ENCODE measurements at regions not wholly inside any gene's neighbourhood (a gene's known extent, or its start where the extent isn't known, plus 50 kb on each side); places are given as distances from the start of the nearest gene placed in this dataset.
A peak's percentile ranks its signal among the peaks of the same experiment; 100 is the strongest.

DNA sequence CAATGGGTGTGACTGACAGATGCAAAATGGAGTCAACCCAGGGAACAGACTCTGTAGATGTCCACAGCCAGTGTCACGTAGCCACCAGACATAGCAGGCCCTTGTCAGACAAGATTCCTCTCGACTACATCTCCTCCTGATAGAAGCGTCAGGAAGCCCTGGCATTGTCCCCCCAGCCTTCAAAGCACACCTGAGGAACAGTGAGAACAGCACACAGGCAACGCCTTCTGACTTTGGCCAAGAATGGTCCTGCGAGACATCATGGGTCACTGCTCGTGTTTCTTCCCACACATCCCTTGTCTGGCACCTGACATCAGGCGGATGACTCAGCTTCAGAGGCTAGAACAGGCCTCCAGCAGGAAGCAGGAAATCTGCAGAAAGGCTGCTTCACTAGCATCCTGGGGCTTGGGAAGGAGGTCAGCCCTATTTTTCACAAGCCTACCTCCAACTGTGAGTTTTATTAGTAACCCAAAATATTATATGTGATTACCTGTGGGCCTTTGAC lies 52.8 kb upstream of the GPR26 start:
- peak; percentile 80 for DNase-seq (ENCODE audit: extremely low spot score)
- Histone ChIP-seq H3K36me3 (no peaks in the 10 kb centered on the region), H3K4me1 (no peaks in the 10 kb centered on the region), H3K4me3 (no peak overlapping the region), H3K27ac (replicated peaks in 1 of 4) (no peak overlapping the region), H3K27me3 (peaks cover 0 to 24% (median 0%) of the 10 kb centered on the region in 4 donors), H3K9me3 (no peaks in the 10 kb centered on the region)
- 75% methylated on average over 7 of the region's 7 CpGs for WGBS
- TF ChIP-seq CTCF (IDR thresholded peaks at IDR 0.05): no peak
- TF ChIP-seq EP300 (IDR thresholded peaks at IDR 0.05): no peak
- no peak for TF ChIP-seq POLR2AphosphoS5 (IDR thresholded peaks at IDR 0.05)
- no peak for TF ChIP-seq POLR2A (IDR thresholded peaks at IDR 0.05; ENCODE audit: low read depth)
- intact Hi-C loops (cut with DNase I): no loop called here

DNA sequence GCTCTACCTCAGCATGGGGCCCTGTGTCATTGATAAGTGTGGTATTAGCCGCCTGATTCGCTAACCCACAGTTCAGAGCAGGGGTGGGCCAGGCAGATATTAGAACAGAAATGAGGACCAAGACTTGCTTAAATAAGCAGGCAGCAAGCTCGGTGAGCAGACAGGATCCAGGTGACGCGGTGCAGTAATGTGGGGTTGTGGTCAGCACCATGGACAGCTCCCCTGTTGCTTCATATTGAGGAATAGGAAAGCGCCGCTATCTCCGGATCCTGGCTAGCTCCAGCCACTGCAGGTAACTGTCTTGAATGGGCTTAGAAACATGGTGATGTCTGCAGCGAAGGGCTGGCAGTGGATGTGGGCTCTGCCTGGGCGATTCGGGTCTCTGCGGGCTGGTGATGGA lies 51.3 kb upstream of the GPR26 start:
- no peaks in the 10 kb centered on the region for H3K36me3 ChIP-seq
- DNase-seq (ENCODE audit: extremely low spot score): peak; percentile 88
- intact Hi-C loops (cut with DNase I): no loop called here
- no peaks in the 10 kb centered on the region for H3K4me1 ChIP-seq
- peaks cover 0 to 11% (median 0%) of the 10 kb centered on the region in 4 donors for H3K27me3 ChIP-seq
- 14% methylated on average over 11 of the region's 12 CpGs for WGBS
- H3K9me3 ChIP-seq: no peaks in the 10 kb centered on the region
- TF ChIP-seq CTCF (IDR thresholded peaks at IDR 0.05) (no peak), POLR2AphosphoS5 (IDR thresholded peaks at IDR 0.05) (no peak), POLR2A (IDR thresholded peaks at IDR 0.05; ENCODE audit: low read depth) (no peak), EP300 (IDR thresholded peaks at IDR 0.05) (no peak)
- H3K4me3 ChIP-seq: no peak overlapping the region
- no peak overlapping the region for H3K27ac ChIP-seq (replicated peaks in 1 of 4)

Small RNA genes in the stretch of these regions (small RNA-seq; reads per million reads assigned to genes)
- gene AL160290.3: 0 reads per million in 3 donors
